ENCODE measurements at regions not wholly inside any gene's neighbourhood (a gene's known extent, or its start where the extent isn't known, plus 50 kb on each side); places are given as distances from the start of the nearest gene placed in this dataset.
A peak's percentile ranks its signal among the peaks of the same experiment; 100 is the strongest.
"Not testable (repeated sequence)": the region's sequence is repeated elsewhere in the genome, so short reads cannot be mapped to it uniquely, and the experiment has no call there.

GRCh38 chr12:73731658-73732057 lies 806.0 kb upstream of the ATXN7L3B start:
- DNase-seq = no peak

DNA sequence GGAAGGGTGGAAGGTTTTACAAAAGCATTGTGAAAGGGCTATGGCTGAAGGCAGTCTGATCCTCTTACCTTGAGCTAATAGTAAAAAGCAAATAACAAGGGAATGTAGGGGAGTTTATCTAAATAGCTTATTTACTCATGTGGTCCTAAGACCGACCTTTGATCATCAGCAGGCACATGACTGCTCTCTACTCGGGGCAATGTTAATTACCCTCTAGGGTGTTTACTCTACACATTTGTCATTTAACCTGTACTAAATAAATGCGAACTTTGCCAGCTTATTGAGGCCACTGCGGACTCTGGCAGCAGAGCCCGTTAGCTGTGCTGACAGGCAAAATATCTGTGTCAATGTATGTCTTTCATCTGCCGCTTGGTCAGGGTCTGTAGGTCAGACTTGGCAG lies 768.3 kb upstream of the ATXN7L3B start:
- DNase-seq = no peak

DNA sequence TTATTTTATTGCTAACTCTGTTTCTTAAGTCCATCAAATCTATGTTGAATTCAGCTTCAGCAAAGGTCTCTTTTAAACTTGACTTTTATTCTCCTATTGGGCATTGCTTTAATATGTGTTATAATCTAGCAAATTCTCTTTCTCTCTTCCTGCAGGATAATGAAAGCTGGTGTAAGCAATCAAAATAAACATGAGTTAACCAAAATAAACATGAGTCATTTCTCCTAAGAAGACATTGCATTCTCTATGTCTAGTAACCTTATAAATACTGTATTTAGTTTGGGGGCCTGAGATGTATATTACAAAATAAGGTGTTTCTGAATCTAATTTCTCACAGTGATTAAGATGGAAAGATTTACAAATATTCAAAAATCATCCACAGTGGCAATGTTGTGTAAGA lies 739.1 kb upstream of the ATXN7L3B start:
- DNase-seq = no peak

DNA sequence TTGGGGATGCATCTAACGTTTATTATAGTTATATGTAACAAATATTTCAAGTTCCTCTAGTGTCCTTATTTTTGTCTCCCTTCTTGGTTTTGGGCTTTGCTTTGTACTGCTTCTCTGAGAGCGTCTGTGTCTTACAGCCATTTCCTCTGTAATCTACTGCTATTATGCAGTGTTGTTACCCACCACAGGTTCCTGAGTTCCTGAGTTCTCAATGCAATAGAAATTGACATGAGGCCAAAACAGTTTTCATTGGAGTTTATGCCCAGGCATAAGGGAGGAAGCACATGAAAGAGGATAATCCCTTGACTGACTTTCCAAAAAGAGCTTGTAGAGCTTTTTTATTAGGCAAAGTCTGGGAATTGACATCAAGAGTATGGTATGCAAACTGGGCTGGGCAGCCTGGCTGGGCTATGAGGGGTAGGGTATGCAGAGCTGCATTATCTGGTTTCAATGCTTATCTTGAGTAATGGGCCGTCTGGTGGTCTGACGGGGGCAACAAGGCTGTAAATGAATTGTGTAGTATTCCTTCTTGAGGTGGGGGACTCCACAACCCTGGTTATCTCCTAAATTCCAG lies 722.5 kb upstream of the ATXN7L3B start:
- no peak for DNase-seq

GRCh38 chr12:73817161-73817560 lies 720.5 kb upstream of the ATXN7L3B start:
- DNase-seq = no peak

GRCh38 chr12:73833746-73834145 lies 703.9 kb upstream of the ATXN7L3B start:
- no peak for DNase-seq

DNA sequence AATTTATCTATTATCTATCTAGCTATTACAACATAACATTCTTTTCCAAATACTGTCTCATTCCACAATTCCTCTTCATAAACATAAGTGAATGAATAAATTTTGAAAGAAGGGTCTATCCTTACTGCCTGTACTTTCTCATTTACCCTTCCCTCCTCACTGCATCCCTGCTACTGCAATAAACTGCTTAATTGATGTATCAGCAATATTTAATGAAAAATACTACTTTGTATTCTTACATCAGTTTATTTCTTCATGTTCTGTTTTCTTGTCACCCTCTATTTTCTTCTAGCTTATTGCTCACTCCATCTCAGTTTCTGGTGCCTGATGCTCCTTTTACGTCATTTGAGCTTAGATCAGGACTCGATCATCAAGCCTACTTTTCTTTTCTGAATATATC lies 695.7 kb upstream of the ATXN7L3B start:
- DNase-seq = no peak

GRCh38 chr12:73863546-73863945 lies 674.1 kb upstream of the ATXN7L3B start:
- no peak for DNase-seq

DNA sequence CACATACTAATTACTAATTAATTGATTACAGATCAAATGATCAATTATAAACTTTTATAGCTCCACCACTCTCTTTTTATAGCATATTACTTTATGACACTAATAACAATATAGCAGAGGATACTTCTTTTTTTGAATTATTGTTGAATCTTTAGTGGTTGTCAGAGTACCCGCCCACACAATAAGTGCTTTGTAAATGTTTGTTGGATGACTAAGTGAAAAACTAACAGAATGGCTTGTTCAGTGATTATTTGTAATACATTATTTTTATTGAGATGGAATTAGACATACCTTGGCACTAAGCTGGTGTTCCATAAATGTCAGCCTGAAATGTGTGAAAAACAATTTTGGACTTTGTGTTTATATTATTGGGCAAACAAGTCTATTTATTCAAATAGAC lies 670.5 kb upstream of the ATXN7L3B start:
- DNase-seq = no peak

DNA sequence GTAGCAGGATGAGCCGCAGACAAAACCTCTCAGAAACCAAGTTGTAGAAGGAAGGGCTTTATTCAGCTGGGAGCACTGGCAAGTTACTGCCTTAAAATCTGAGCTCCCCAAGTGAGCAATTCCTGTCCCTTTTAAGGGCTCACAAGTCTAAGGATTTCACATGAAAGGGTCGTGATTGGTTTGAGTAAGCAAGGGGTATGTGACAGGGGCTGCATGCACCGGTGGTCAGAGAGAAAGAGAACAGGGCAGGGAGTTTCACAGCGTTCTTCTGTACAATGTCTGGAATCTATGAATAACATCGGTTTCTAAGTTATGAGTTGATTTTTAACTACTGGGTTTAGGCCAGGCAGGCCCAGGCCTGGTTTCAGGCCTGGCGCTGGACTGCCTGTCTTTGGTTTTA lies 660.3 kb upstream of the ATXN7L3B start:
- not testable (repeated sequence) for DNase-seq

GRCh38 chr12:73892201-73892600 lies 645.4 kb upstream of the ATXN7L3B start:
- no peak for DNase-seq

DNA sequence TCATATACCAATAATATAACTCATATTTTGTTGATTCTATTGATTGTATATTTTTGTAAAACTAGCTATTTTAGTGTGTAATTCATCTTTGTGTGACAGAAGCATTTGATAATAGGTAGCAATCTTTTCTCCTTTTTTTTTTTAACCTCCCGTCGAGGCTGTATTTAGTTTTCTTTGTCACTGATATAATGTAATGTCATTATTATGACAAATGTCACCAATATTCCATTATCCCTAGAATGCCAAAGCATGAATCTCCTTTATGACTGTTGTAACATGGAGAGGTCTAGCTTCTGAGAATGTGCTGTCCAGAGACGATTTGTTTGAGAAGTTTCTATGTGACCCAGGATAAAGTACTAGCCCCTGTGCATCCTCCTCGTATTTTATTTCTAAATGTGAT lies 639.0 kb upstream of the ATXN7L3B start:
- no peak for DNase-seq

- no peak for DNase-seq
Observed at GRCh38 chr12:73902260-73902659, 635.4 kb upstream of the ATXN7L3B start.

GRCh38 chr12:73906757-73907156 lies 630.9 kb upstream of the ATXN7L3B start:
- DNase-seq = no peak

- DNase-seq = no peak
Observed at GRCh38 chr12:73935817-73936216, 601.8 kb upstream of the ATXN7L3B start.

DNA sequence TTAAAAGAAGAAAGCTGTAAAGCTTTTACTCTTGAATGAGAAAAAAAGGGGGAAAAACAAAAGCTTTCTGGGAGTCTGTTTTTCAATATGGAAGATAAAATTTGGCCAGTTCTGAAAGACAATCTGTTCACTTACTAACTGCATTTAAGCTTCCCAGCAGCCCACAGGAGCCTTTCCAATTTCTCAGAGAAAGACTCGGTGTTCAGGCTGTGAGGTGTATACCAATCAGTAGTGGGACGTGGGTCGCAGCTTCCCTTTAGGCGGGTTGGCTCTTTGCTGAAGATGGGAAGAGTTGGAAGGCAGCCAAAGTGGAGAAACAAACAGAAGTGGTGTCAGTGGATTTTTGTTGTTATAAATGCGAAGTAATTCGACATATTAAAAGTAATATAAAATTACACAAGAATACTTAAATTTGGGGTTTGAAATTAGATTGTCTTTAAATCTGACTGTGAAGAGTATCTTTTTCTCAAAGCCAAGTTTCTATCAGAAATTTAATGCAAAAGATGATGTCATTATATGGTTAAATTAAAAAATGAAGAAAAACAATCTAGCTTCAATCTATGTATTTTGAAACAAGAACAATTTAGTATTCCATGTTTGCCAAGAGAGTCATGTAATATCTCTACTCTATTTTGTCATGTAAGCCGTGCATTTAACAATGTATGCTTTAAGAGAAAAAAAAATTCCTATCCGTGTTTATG lies 590.2 kb upstream of the ATXN7L3B start:
- DNase-seq = peak in 1 of 2 experiments; percentile 7

DNA sequence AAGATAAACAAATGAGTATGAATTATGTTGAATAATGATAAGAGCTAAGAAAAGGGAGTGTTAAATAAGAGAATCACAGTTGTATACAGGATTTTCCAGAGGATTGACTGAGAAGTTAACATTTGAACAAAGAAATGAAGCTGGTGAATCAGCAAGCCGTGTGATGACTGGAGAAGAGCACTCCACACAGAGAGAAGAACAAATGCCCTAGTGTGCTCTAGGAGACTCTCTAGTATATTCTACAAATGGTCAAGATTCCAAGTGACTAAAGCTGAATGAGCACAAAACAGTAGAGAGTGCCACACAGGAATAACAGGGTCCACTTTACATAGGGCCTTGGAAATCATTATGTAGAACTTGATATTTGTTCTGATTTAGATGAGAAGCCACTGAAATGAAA lies 587.1 kb upstream of the ATXN7L3B start:
- no peak for DNase-seq

GRCh38 chr12:73951956-73952703 lies 585.5 kb upstream of the ATXN7L3B start:
- no peak for DNase-seq

GRCh38 chr12:73964641-73965040 lies 573.0 kb upstream of the ATXN7L3B start:
- no peak for DNase-seq

DNA sequence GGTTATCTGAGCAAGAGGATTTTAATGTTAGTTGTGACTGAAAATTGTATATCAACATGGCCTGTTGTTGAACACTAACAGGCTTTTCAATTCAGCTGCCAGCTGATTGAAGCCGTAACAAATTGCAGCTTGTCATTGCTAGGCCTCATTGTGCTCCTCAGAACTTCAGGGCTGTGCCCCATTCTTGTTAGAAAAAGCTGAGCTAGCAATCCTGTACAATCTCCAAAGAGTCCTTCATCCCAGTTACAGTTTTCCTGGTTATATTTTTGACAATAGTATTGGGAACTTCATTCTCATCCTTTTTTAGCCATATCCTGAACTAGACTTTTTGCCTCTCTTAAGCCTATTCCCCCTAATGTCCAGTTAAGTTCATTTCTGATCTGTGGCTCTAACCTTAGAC lies 564.1 kb upstream of the ATXN7L3B start:
- DNase-seq = no peak

GRCh38 chr12:73984552-73984951 lies 553.1 kb upstream of the ATXN7L3B start:
- no peak for DNase-seq

- DNase-seq = no peak
Observed at GRCh38 chr12:73991138-73991537, 546.5 kb upstream of the ATXN7L3B start.

- no peak for DNase-seq
Observed at GRCh38 chr12:73998894-73999293, 538.7 kb upstream of the ATXN7L3B start.

- no peak for DNase-seq
Observed at GRCh38 chr12:74015118-74015517, 522.5 kb upstream of the ATXN7L3B start.

Measured in NCI-H446 (cell line).